Cardiac muscle cell (in vitro differentiated cells and primary cell): ENCODE measurements at regions not wholly inside any gene's neighbourhood (a gene's known extent, or its start where the extent isn't known, plus 50 kb on each side); places are given as distances from the start of the nearest gene placed in this dataset.

ENCODE experiments used
- DNase-seq, 2 donors: peaks; one replicate each; pipeline versions ENCODE4 v3.0.0 to v3.0.0-alpha.2; 2010 to 2017; ENCODE audit warnings: low read depth in 1 of 2, low spot score in 1 of 2
- H3K27ac ChIP-seq: fragments of 200-600 bp; sonication (generic); 2 replicates; pipeline ENCODE4 v1.5.1; 2016
- H3K27me3 ChIP-seq: fragments of 200-600 bp; sonication (generic); 2 replicates; pipeline ENCODE4 v1.6.0; 2016; ENCODE audit warnings: control low read depth
- H3K36me3 ChIP-seq: fragments of 200-600 bp; sonication (generic); 2 replicates; pipeline ENCODE4 v1.5.1; 2016; ENCODE audit warnings: control low read depth
- H3K4me1 ChIP-seq: fragments of 200-600 bp; sonication (generic); 2 replicates; pipeline ENCODE4 v1.8.1; 2017; ENCODE audit warnings: low read depth, mild to moderate bottlenecking, mixed run types
- H3K4me3 ChIP-seq: fragments of 200-600 bp; sonication (generic); 2 replicates; pipeline ENCODE4 v1.5.1; 2016; ENCODE audit warnings: mild to moderate bottlenecking
- H3K9me3 ChIP-seq: fragments of 200-600 bp; sonication (generic); 2 replicates; pipeline ENCODE4 v1.5.1; 2017; ENCODE audit warnings: low read depth, mild to moderate bottlenecking, control low read depth
- CTCF ChIP-seq: IDR thresholded peaks from 2 replicates; pipeline ENCODE4 v1.5.1; 2012; ENCODE audit warnings: low read depth, mild to moderate bottlenecking, low read length

- Histone ChIP-seq H3K27me3 (no peaks in the 10 kb centered on the region), H3K4me1 (no peaks in the 10 kb centered on the region), H3K36me3 (no peaks in the 10 kb centered on the region), H3K4me3 (no peak overlapping the region), H3K9me3 (no peaks in the 10 kb centered on the region), H3K27ac (no peak overlapping the region)
- DNase-seq, result no peak
- TF ChIP-seq CTCF, result no peak
Observed at GRCh38 chr2:144030791-144031190, 489.1 kb downstream of the ZEB2 start.

GRCh38 chr2:144027593-144027992 is 492.3 kb downstream of the ZEB2 start:
- no peak for TF ChIP-seq CTCF
- Histone ChIP-seq H3K27ac (no peak overlapping the region), H3K9me3 (no peaks in the 10 kb centered on the region), H3K27me3 (no peaks in the 10 kb centered on the region), H3K4me1 (no peaks in the 10 kb centered on the region), H3K4me3 (no peak overlapping the region), H3K36me3 (no peaks in the 10 kb centered on the region)
- no peak for DNase-seq

- no peaks in the 10 kb centered on the region for H3K36me3 ChIP-seq
- H3K27ac ChIP-seq, result no peak overlapping the region
- no peak for TF ChIP-seq CTCF
- H3K4me3 ChIP-seq, result no peak overlapping the region
- no peaks in the 10 kb centered on the region for H3K9me3 ChIP-seq
- H3K4me1 ChIP-seq, result no peaks in the 10 kb centered on the region
- no peaks in the 10 kb centered on the region for H3K27me3 ChIP-seq
- no peak for DNase-seq
Observed at GRCh38 chr2:144026753-144027152, 493.2 kb downstream of the ZEB2 start.

- Histone ChIP-seq H3K27me3 (no peaks in the 10 kb centered on the region), H3K27ac (no peak overlapping the region), H3K4me3 (no peak overlapping the region), H3K36me3 (no peaks in the 10 kb centered on the region), H3K4me1 (no peaks in the 10 kb centered on the region), H3K9me3 (no peaks in the 10 kb centered on the region)
- no peak for DNase-seq
- TF ChIP-seq CTCF, result no peak
Observed at GRCh38 chr2:144020047-144020446, 499.9 kb downstream of the ZEB2 start.

GRCh38 chr2:144015655-144016245 is 504.2 kb downstream of the ZEB2 start:
- Histone ChIP-seq H3K4me3 (no peak overlapping the region), H3K9me3 (no peaks in the 10 kb centered on the region), H3K36me3 (no peaks in the 10 kb centered on the region), H3K4me1 (no peaks in the 10 kb centered on the region), H3K27me3 (no peaks in the 10 kb centered on the region), H3K27ac (no peak overlapping the region)
- DNase-seq, result peak in 1 of 2 donors; percentile 75
- TF ChIP-seq CTCF, result no peak

GRCh38 chr2:144015036-144015435 is 504.9 kb downstream of the ZEB2 start:
- no peak overlapping the region for H3K27ac ChIP-seq
- H3K36me3 ChIP-seq, result no peaks in the 10 kb centered on the region
- H3K4me1 ChIP-seq, result no peaks in the 10 kb centered on the region
- DNase-seq, result no peak
- TF ChIP-seq CTCF, result no peak
- no peaks in the 10 kb centered on the region for H3K27me3 ChIP-seq
- H3K4me3 ChIP-seq, result no peak overlapping the region
- no peaks in the 10 kb centered on the region for H3K9me3 ChIP-seq
